ENCODE measurements at regions not wholly inside any gene's neighbourhood (a gene's known extent, or its start where the extent isn't known, plus 50 kb on each side); places are given as distances from the start of the nearest gene placed in this dataset.

DNA sequence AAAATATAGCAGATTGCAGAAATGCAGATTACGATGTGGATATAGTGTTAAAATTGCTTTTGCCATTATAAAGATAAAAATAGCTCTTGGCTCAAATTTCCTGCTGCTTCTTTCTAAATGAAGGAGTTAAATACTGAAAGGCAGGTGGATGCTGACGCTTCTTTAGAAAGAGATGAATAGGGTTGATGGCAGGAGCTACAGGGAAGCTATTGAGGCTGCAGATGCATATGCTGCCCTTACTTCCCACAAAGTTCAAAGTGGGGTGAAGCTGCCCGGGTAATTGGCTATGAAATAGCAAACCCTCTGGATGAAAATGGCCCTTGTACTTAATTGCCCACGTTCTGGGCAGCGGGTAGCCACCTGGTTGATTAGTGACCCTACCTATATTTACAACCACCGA, 379.5 kb downstream of the ZIC3 start:
- DNase-seq (ENCODE audit: low spot score), result no peak
- TF ChIP-seq CTCF (IDR thresholded peaks at IDR 0.05; ENCODE audit: borderline replicate concordance, control extremely low read depth, extremely low read depth, insufficient read depth, missing control alignments), result no peak
- in situ Hi-C loops (cut with MboI; ENCODE audit: low sequenced_read_pairs, unreplicated experiment), result no loop called here

DNA sequence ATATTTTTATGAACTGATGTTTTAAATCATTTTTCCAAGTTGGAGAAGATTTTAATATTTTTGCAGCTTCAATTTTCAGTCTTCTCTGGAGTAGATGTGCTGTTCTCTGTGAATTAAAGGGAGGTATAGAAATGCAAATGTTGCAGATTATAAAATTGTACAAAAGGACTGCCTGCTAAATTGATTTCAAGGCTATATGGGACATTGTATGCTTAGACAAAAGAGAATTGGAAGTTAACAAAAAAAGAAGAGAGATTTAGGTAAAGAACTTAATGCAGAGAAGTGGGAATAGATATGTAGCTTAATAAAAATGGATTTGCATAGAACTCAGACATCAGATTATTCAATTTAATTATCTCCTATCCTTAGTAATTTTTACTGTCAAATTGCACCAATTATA, 403.3 kb downstream of the ZIC3 start:
- in situ Hi-C loops (cut with MboI; ENCODE audit: low sequenced_read_pairs, unreplicated experiment), result no loop called here
- TF ChIP-seq CTCF (IDR thresholded peaks at IDR 0.05; ENCODE audit: borderline replicate concordance, control extremely low read depth, extremely low read depth, insufficient read depth, missing control alignments), result no peak
- DNase-seq (ENCODE audit: low spot score), result no peak

DNA sequence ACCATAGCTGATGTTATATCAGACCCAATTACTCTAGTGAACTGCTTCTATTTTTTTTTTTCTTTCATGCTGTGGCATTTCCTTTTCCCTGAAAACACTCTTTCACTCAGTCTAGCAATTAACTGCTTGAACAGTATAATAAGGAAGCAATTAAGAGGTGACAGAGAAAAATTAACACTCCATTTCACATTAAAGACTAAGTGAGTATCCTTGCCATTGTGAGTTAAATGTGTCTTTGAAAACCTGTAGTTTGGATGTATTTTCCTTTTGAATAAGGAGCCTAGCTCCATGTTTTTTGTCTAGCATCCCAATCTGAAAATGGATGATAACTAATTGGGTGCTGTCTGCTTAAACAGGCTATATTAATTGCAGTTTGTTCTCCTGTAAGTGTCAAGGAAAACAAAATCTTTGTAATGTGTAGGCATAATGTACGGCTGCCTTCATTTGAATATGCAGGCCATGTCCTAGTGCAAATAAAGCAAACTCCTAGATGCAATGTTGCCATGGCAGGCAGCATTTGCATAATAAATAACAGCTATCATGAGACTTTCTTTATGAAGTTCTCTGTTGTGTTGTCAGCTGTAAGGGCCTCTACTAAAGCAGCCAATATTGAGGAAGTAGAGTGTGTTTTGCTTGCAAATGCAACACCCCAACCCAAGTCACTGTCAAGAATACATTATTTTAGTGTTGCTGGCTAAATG, 416.7 kb downstream of the ZIC3 start:
- TF ChIP-seq CTCF (IDR thresholded peaks at IDR 0.05; ENCODE audit: borderline replicate concordance, control extremely low read depth, extremely low read depth, insufficient read depth, missing control alignments), result no peak
- in situ Hi-C loops (cut with MboI; ENCODE audit: low sequenced_read_pairs, unreplicated experiment), result no loop called here
- DNase-seq (ENCODE audit: low spot score), result no peak

DNA sequence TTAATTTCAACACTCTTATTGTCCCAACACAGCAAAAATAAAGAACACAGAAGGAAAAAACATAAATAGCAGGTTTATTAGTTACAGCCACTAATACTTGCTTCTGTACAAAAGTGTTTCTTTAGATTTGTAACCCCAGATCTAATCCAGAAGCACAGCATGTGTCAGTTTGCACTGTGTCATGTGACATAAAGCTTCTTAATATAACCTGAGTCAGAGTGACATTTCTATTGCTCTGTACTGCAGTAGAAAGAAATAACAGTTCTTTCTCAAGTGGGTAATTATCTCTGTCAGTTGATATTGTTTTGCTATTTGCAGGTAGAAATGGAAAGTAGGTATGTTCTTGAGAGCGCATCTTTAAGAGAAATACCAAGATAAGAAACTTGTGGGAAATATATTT, 422.5 kb downstream of the ZIC3 start:
- no peak for DNase-seq (ENCODE audit: low spot score)
- TF ChIP-seq CTCF (IDR thresholded peaks at IDR 0.05; ENCODE audit: borderline replicate concordance, control extremely low read depth, extremely low read depth, insufficient read depth, missing control alignments), result no peak
- in situ Hi-C loops (cut with MboI; ENCODE audit: low sequenced_read_pairs, unreplicated experiment), result no loop called here

GRCh38 chrX:137998619-137999018, 432.7 kb downstream of the ZIC3 start:
- in situ Hi-C loops (cut with MboI; ENCODE audit: low sequenced_read_pairs, unreplicated experiment), result no loop called here
- TF ChIP-seq CTCF (IDR thresholded peaks at IDR 0.05; ENCODE audit: borderline replicate concordance, control extremely low read depth, extremely low read depth, insufficient read depth, missing control alignments), result no peak

GRCh38 chrX:137999071-137999470, 433.1 kb downstream of the ZIC3 start:
- DNase-seq (ENCODE audit: low spot score), result no peak
- no peak for TF ChIP-seq CTCF (IDR thresholded peaks at IDR 0.05; ENCODE audit: borderline replicate concordance, control extremely low read depth, extremely low read depth, insufficient read depth, missing control alignments)
- in situ Hi-C loops (cut with MboI; ENCODE audit: low sequenced_read_pairs, unreplicated experiment), result no loop called here

More at GRCh38 chrX:137998619-137999018, 432.7 kb downstream of the ZIC3 start:
- DNase-seq (ENCODE audit: low spot score), result no peak
